ENCODE measurements at regions not wholly inside any gene's neighbourhood (a gene's known extent, or its start where the extent isn't known, plus 50 kb on each side); places are given as distances from the start of the nearest gene placed in this dataset.
"Not testable (repeated sequence)": the region's sequence is repeated elsewhere in the genome, so short reads cannot be mapped to it uniquely, and the experiment has no call there.

DNA sequence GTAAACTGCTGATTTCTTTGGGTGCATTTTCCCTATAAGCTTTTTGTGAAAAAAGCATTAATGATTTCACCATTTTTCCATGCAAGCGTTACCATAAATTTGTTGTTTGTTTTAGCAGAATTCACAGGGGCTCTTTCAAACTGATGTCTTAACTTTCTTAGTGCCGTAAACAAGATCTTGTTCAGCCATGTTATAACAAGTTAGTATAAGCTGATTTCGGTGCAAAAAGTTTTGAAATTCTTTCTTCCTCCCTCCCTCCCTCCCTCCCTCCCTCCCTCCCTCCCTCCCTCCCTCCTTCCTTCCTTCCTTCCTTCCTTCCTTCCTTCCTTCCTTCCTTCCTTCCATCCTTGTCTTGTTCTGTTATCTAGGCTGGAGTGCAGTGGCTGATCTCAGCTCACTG is 71.7 kb upstream of the CHORDC1 start:
- H3K4me3 ChIP-seq (ENCODE audit: control insufficient read depth in 1 of 7, extremely low read depth in 1 of 7, insufficient read depth in 4 of 7, low read depth in 2 of 7, low read length in 6 of 7) = no peak overlapping the region
- H3K4me1 ChIP-seq (ENCODE audit: control extremely low read depth in 1 of 4, control insufficient read depth in 4 of 4, insufficient read depth in 4 of 4, low read length in 3 of 4) = no peaks in the 10 kb centered on the region
- CTCF ChIA-PET = interaction anchor here (1.2 kb wide), 1 partner anchor 165 kb away, joined by 3 read pairs; no protein-coding TSS in a partner anchor
- H3K9me3 ChIP-seq (ENCODE audit: control extremely low read depth in 1 of 5, control insufficient read depth in 4 of 5, insufficient read depth in 2 of 5, low read depth in 1 of 5, low read length in 4 of 5) = no peaks in the 10 kb centered on the region
- POLR2A ChIA-PET = no interaction called here
- no peak for DNase-seq
- H3K36me3 ChIP-seq (ENCODE audit: control insufficient read depth in 4 of 4, insufficient read depth in 4 of 4, low read length in 3 of 4) = no peaks in the 10 kb centered on the region
- peaks cover 0 to 3% (median 0%) of the 10 kb centered on the region in 5 experiments for H3K27me3 ChIP-seq (replicated peaks in 2 of 5; ENCODE audit: control insufficient read depth in 4 of 5, insufficient read depth in 5 of 5, low read length in 4 of 5)
- H3K27ac ChIP-seq (ENCODE audit: insufficient read depth in 1 of 2, low read depth in 1 of 2, low read length in 2 of 2, poor library complexity in 1 of 2, severe bottlenecking in 2 of 2) = no peak overlapping the region
- 100% methylated on average over 1 of the region's 3 CpGs for WGBS (ENCODE audit: insufficient coverage)

DNA sequence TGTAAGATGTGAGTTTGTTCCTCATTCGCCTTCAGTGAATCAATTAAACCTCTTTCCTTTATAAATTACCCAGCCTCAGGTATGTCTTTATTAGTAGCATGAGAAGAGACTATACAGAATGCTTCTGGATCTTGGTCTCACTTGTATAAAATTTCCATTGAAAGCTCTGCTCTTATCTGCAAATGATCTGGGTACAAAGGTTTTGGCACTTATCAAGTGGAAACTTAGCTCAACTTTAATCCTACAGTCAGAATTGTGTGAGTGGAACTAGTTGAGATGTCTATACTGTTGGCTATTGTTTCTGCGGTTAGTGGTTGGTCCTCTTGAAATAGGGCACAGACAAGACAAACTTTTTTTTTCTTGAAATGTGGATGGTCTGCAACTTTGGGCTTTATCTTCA is 71.2 kb upstream of the CHORDC1 start:
- Histone ChIP-seq H3K27ac (ENCODE audit: insufficient read depth in 1 of 2, low read depth in 1 of 2, low read length in 2 of 2, poor library complexity in 1 of 2, severe bottlenecking in 2 of 2) (no peak overlapping the region), H3K4me1 (ENCODE audit: control extremely low read depth in 1 of 4, control insufficient read depth in 4 of 4, insufficient read depth in 4 of 4, low read length in 3 of 4) (no peaks in the 10 kb centered on the region), H3K36me3 (ENCODE audit: control insufficient read depth in 4 of 4, insufficient read depth in 4 of 4, low read length in 3 of 4) (no peaks in the 10 kb centered on the region), H3K4me3 (ENCODE audit: control insufficient read depth in 1 of 7, extremely low read depth in 1 of 7, insufficient read depth in 4 of 7, low read depth in 2 of 7, low read length in 6 of 7) (no peak overlapping the region), H3K27me3 (replicated peaks in 2 of 5; ENCODE audit: control insufficient read depth in 4 of 5, insufficient read depth in 5 of 5, low read length in 4 of 5) (peaks cover 0 to 3% (median 0%) of the 10 kb centered on the region in 5 experiments), H3K9me3 (ENCODE audit: control extremely low read depth in 1 of 5, control insufficient read depth in 4 of 5, insufficient read depth in 2 of 5, low read depth in 1 of 5, low read length in 4 of 5) (no peaks in the 10 kb centered on the region)
- POLR2A ChIA-PET = no interaction called here
- WGBS (ENCODE audit: insufficient coverage) = no CpG with 5 or more reads among the region's 2 CpGs
- DNase-seq = no peak
- CTCF ChIA-PET = interaction anchor here (1.2 kb wide), 1 partner anchor 166 kb away, joined by 3 read pairs; no protein-coding TSS in a partner anchor

DNA sequence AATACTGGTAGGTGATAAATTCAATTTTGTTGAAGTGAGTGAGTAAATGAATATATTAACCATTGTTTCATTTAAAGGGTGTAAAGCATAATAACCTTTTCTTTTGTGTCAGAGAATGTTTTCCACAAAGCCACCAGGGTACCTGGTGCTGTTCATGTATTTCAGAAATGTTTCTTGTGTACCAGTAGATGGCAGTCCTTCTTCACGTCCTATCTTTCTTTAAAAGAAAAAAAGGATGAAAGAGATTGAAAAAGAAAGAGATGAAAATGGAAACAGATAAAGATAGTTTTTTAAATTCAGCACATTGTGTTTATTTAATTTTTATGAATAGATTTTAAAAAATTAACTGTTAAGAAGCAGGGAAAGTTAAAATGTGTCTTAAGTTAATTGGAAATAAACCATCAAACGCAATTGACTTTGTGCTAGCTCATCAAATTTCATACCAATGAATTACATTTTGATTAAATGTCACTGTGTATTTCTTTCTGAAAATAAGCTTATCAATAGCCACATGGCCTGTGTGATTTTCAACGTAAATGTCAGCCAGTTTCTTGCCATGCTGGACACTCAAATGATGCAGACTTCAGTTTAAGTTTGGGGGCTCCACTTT is 65.5 kb upstream of the CHORDC1 start:
- Histone ChIP-seq H3K27ac (ENCODE audit: insufficient read depth in 1 of 2, low read depth in 1 of 2, low read length in 2 of 2, poor library complexity in 1 of 2, severe bottlenecking in 2 of 2) (no peak overlapping the region), H3K27me3 (replicated peaks in 2 of 5; ENCODE audit: control insufficient read depth in 4 of 5, insufficient read depth in 5 of 5, low read length in 4 of 5) (no peaks in the 10 kb centered on the region), H3K4me1 (ENCODE audit: control extremely low read depth in 1 of 4, control insufficient read depth in 4 of 4, insufficient read depth in 4 of 4, low read length in 3 of 4) (no peaks in the 10 kb centered on the region), H3K36me3 (ENCODE audit: control insufficient read depth in 4 of 4, insufficient read depth in 4 of 4, low read length in 3 of 4) (no peaks in the 10 kb centered on the region), H3K9me3 (ENCODE audit: control extremely low read depth in 1 of 5, control insufficient read depth in 4 of 5, insufficient read depth in 2 of 5, low read depth in 1 of 5, low read length in 4 of 5) (no peaks in the 10 kb centered on the region), H3K4me3 (ENCODE audit: control insufficient read depth in 1 of 7, extremely low read depth in 1 of 7, insufficient read depth in 4 of 7, low read depth in 2 of 7, low read length in 6 of 7) (no peak overlapping the region)
- ChIA-PET CTCF (interaction anchor here (1.5 to 2.6 kb wide), 2 partner anchors 146 to 959 kb away, joined by 4 to 6 read pairs; no protein-coding TSS in a partner anchor), POLR2A (no interaction called here)
- peak; percentile 11 to 37 (median 36) for DNase-seq
- 80% methylated on average over 1 of the region's 3 CpGs for WGBS (ENCODE audit: insufficient coverage)

DNA sequence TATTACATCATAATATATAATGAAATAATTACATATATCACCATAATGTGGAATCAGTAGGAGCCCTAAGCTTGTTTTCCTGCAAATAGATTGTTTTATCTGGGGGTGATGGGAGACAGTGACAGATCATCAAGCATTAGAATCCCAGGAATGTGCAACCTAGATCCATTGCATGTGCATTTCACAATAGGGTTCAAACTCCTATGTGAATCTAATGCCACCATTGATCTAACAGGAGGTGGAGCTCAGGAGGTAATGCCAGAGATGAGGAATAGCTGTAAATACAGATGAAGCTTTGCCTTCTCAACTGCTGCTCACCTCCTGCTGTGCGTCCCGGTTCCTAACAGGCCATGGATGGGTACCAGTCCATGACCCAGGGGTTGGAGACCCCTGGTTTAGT is 63.8 kb upstream of the CHORDC1 start:
- no CpG with 5 or more reads among the region's 2 CpGs for WGBS (ENCODE audit: insufficient coverage)
- POLR2A ChIA-PET = no interaction called here
- CTCF ChIA-PET = no interaction called here
- Histone ChIP-seq H3K36me3 (ENCODE audit: control insufficient read depth in 4 of 4, insufficient read depth in 4 of 4, low read length in 3 of 4) (no peaks in the 10 kb centered on the region), H3K4me1 (ENCODE audit: control extremely low read depth in 1 of 4, control insufficient read depth in 4 of 4, insufficient read depth in 4 of 4, low read length in 3 of 4) (no peaks in the 10 kb centered on the region), H3K27ac (ENCODE audit: insufficient read depth in 1 of 2, low read depth in 1 of 2, low read length in 2 of 2, poor library complexity in 1 of 2, severe bottlenecking in 2 of 2) (no peak overlapping the region), H3K9me3 (ENCODE audit: control extremely low read depth in 1 of 5, control insufficient read depth in 4 of 5, insufficient read depth in 2 of 5, low read depth in 1 of 5, low read length in 4 of 5) (no peaks in the 10 kb centered on the region), H3K4me3 (ENCODE audit: control insufficient read depth in 1 of 7, extremely low read depth in 1 of 7, insufficient read depth in 4 of 7, low read depth in 2 of 7, low read length in 6 of 7) (no peak overlapping the region), H3K27me3 (replicated peaks in 2 of 5; ENCODE audit: control insufficient read depth in 4 of 5, insufficient read depth in 5 of 5, low read length in 4 of 5) (no peaks in the 10 kb centered on the region)
- no peak for DNase-seq

DNA sequence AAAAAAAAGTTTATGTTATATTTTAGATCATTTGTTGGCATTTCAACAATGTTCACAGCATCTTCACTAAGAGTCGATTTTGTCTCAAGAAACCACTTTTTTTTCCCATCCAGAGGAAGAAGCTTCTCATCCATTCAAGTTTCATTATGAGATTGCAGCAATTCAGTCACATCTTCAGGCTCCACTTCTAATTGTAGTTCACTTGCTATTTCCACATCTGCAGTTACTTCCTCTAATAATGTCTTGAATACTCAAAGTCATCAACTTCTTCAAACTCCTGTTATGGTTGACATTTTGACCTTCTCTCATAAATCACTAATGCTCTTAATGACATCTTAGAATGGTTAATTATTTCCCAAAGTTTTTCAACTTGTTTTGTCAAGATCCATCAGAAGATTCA is 61.3 kb upstream of the CHORDC1 start:
- H3K4me1 ChIP-seq (ENCODE audit: control extremely low read depth in 1 of 4, control insufficient read depth in 4 of 4, insufficient read depth in 4 of 4, low read length in 3 of 4) = no peaks in the 10 kb centered on the region
- no peak overlapping the region for H3K4me3 ChIP-seq (ENCODE audit: control insufficient read depth in 1 of 7, extremely low read depth in 1 of 7, insufficient read depth in 4 of 7, low read depth in 2 of 7, low read length in 6 of 7)
- no peaks in the 10 kb centered on the region for H3K27me3 ChIP-seq (replicated peaks in 2 of 5; ENCODE audit: control insufficient read depth in 4 of 5, insufficient read depth in 5 of 5, low read length in 4 of 5)
- POLR2A ChIA-PET = no interaction called here
- peaks cover 0 to 1% (median 0%) of the 10 kb centered on the region in 5 experiments for H3K9me3 ChIP-seq (ENCODE audit: control extremely low read depth in 1 of 5, control insufficient read depth in 4 of 5, insufficient read depth in 2 of 5, low read depth in 1 of 5, low read length in 4 of 5)
- DNase-seq = no peak
- no CpG with 5 or more reads among the region's 1 CpG for WGBS (ENCODE audit: insufficient coverage)
- no peaks in the 10 kb centered on the region for H3K36me3 ChIP-seq (ENCODE audit: control insufficient read depth in 4 of 4, insufficient read depth in 4 of 4, low read length in 3 of 4)
- CTCF ChIA-PET = no interaction called here
- H3K27ac ChIP-seq (ENCODE audit: insufficient read depth in 1 of 2, low read depth in 1 of 2, low read length in 2 of 2, poor library complexity in 1 of 2, severe bottlenecking in 2 of 2) = no peak overlapping the region

DNA sequence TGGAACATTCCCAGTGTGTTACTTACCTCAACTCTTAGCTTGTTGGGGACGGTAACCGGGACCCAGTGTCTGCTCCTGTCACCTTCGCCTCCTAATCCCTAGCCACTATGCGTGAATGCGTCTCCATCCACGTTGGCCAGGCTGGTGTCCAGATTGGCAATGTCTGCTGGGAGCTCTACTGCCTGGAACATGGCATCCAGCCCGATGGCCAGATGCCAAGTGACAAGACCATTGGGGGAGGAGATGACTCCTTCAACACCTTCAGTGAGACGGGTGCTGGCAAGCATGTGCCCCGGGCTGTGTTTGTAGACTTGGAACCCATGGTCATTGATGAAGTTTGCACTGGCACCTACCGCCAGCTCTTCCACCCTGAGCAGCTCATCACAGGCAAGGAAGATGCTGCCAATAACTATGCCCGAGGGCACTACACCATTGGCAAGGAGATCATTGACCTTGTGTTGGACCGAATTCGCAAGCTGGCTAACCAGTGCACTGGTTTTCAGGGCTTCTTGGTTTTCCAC is 59.8 kb upstream of the CHORDC1 start:
- H3K4me1 ChIP-seq (ENCODE audit: control extremely low read depth in 1 of 4, control insufficient read depth in 4 of 4, insufficient read depth in 4 of 4, low read length in 3 of 4); H3K27me3 ChIP-seq (replicated peaks in 2 of 5; ENCODE audit: control insufficient read depth in 4 of 5, insufficient read depth in 5 of 5, low read length in 4 of 5); H3K9me3 ChIP-seq (ENCODE audit: control extremely low read depth in 1 of 5, control insufficient read depth in 4 of 5, insufficient read depth in 2 of 5, low read depth in 1 of 5, low read length in 4 of 5); H3K4me3 ChIP-seq (ENCODE audit: control insufficient read depth in 1 of 7, extremely low read depth in 1 of 7, insufficient read depth in 4 of 7, low read depth in 2 of 7, low read length in 6 of 7); H3K36me3 ChIP-seq (ENCODE audit: control insufficient read depth in 4 of 4, insufficient read depth in 4 of 4, low read length in 3 of 4); POLR2A ChIA-PET; DNase-seq; H3K27ac ChIP-seq (ENCODE audit: insufficient read depth in 1 of 2, low read depth in 1 of 2, low read length in 2 of 2, poor library complexity in 1 of 2, severe bottlenecking in 2 of 2); CTCF ChIA-PET: not testable (repeated sequence)
- 99% methylated on average over 11 of the region's 13 CpGs for WGBS (ENCODE audit: insufficient coverage)

DNA sequence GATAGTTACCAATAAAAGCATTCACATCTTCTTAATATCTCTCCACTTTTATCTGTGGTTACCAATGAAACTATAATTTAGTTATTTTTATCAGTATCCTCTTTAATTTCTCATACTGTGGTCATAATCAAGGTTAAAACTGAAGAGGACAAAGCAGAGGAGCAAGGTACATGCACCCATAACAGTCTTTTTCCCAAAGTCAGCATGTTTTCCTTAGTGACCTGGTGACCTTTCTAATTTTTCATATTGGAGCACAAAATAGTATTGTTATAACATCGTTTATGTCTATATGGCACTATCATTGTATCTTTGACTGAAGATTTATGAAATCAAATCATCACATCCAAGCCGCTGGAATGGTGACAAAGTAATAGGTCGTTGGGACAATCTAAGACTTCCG is 51.5 kb upstream of the CHORDC1 start:
- no peak for DNase-seq
- peaks cover 0 to 7% (median 3%) of the 10 kb centered on the region in 5 experiments for H3K9me3 ChIP-seq (ENCODE audit: control extremely low read depth in 1 of 5, control insufficient read depth in 4 of 5, insufficient read depth in 2 of 5, low read depth in 1 of 5, low read length in 4 of 5)
- POLR2A ChIA-PET = no interaction called here
- H3K4me3 ChIP-seq (ENCODE audit: control insufficient read depth in 1 of 7, extremely low read depth in 1 of 7, insufficient read depth in 4 of 7, low read depth in 2 of 7, low read length in 6 of 7) = no peak overlapping the region
- no peaks in the 10 kb centered on the region for H3K36me3 ChIP-seq (ENCODE audit: control insufficient read depth in 4 of 4, insufficient read depth in 4 of 4, low read length in 3 of 4)
- H3K4me1 ChIP-seq (ENCODE audit: control extremely low read depth in 1 of 4, control insufficient read depth in 4 of 4, insufficient read depth in 4 of 4, low read length in 3 of 4) = no peaks in the 10 kb centered on the region
- WGBS (ENCODE audit: insufficient coverage) = 100% methylated on average over 3 of the region's 4 CpGs
- H3K27ac ChIP-seq (ENCODE audit: insufficient read depth in 1 of 2, low read depth in 1 of 2, low read length in 2 of 2, poor library complexity in 1 of 2, severe bottlenecking in 2 of 2) = no peak overlapping the region
- no peaks in the 10 kb centered on the region for H3K27me3 ChIP-seq (replicated peaks in 2 of 5; ENCODE audit: control insufficient read depth in 4 of 5, insufficient read depth in 5 of 5, low read length in 4 of 5)
- CTCF ChIA-PET = no interaction called here
